ENCODE measurements at regions not wholly inside any gene's neighbourhood (a gene's known extent, or its start where the extent isn't known, plus 50 kb on each side); places are given as distances from the start of the nearest gene placed in this dataset.

DNA sequence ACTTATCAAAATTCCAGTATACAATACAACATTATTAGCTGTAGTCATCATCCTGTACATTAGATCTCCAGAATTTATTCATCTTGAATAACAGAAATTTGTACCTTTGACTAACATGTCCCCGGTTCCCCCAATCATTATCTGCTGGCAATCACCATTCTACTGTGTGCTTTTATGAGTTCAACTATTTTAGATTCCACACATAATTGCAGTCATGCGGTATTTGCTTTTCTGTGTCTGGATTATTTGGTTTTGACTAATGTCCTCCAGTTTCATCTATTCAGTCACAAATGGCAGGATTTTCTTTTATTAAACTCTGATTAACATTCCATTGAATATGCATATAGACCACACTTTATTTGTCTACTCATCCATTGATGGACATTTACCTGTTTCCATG is 530.7 kb upstream of the SLITRK1 start:
- DNase-seq (ENCODE audit: low spot score), result no peak

GRCh38 chr13:84405286-84405685 is 523.0 kb upstream of the SLITRK1 start:
- no peak for TF ChIP-seq CTCF (IDR thresholded peaks at IDR 0.05)
- no peak for ATAC-seq (ENCODE audit: low FRiP score)
- DNase-seq (ENCODE audit: low spot score), result no peak

More for the DNA sequence above, 530.7 kb upstream of the SLITRK1 start:
- ATAC-seq (ENCODE audit: low FRiP score), result no peak
- no peak for TF ChIP-seq CTCF (IDR thresholded peaks at IDR 0.05)

- ATAC-seq (ENCODE audit: low FRiP score), result no peak
- DNase-seq (ENCODE audit: low spot score), result no peak
- no peak for TF ChIP-seq CTCF (IDR thresholded peaks at IDR 0.05)
Observed at GRCh38 chr13:84400706-84401105, 518.4 kb upstream of the SLITRK1 start.

DNA sequence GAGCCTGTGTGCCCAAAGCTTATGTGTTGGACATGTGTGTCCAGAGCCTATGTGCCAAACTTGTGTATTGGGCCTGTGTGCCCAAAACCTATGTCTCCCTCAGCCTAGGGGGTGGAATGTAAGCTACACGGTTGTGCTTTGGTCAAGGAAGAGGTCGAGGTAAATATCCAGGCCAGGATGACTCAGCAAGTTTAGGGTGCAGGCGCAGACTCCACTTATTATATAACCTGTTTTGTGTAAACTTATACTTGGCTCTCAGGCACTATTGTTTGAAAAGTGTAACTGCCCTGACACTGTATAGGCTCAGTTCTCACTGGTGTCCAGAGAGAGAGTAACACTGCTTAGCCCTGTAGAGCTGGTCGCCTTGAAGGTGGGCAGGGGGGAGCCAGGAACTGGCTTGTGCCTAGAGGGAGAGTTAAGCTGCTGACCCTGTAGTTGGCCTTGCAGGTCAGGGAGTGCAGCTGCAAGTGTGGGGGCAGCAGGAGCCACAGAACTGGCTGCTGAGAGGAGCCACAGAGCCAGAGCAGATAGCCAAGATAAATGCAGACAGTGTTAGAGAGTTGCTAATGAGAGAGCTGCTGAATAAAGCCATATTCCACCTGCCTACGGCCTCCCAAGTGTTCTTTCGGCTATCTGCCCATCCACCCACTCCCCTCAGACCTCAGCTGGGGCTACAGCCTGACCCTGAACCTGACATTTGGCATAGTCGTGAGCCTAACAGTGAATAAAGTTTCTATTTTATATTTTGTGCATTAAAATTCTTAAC is 517.2 kb upstream of the SLITRK1 start:
- DNase-seq (ENCODE audit: low spot score) (no peak), ATAC-seq (ENCODE audit: low FRiP score) (no peak)
- no peak for TF ChIP-seq CTCF (IDR thresholded peaks at IDR 0.05)

DNA sequence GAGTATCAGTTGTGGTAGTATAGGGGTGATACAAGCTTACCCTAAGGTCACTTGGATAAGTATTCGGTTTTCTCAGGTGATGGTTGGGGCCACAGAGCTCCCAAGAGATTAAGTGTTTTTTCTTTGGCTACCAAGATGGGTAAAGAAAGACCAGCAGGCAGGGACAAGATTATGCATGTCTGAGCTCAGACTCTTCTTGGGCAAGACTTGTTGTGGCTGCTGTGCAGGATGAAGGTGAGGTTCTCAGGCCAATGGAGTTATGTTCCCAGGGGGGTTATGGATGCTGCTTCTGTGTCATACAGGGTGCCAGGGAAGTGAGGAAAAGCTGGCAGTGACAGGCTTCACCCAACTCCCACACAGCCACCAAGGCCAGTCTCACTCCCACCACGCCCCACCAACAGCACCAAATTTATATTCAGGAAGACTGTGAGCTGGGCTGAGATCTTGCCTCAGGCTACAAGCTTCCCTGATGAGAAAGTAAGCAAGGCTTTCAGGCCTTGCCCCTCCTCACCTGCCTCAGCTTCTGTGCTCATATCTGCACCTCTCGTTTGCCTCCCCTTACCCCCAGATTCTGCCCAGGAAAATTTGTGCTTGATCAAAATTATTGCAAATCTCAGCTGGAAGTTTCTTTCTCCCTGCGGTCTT is 511.8 kb upstream of the SLITRK1 start:
- no peak for TF ChIP-seq CTCF (IDR thresholded peaks at IDR 0.05)
- DNase-seq (ENCODE audit: low spot score) (no peak), ATAC-seq (ENCODE audit: low FRiP score) (no peak)

- ATAC-seq (ENCODE audit: low FRiP score), result no peak
- TF ChIP-seq CTCF (IDR thresholded peaks at IDR 0.05), result no peak
- DNase-seq (ENCODE audit: low spot score), result no peak
Observed at GRCh38 chr13:84380866-84381265, 498.6 kb upstream of the SLITRK1 start.

DNA sequence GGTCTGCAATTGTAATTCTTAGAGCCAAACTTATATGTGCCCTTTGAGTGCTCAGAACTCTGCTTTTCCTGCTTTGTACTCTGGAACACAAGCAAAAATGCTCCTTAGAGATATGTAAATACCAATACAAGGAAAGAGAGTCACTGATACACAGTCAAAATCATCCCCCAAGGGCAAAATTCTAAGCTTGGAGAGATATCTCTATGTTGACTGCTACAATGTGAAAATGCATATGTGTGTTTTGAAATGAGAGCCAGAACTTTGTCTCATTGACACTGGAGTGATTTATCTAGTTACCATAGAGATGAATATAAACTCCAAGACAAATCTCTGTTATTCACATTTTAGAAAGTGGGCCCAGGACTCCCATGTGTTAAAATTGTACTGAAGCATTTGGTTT is 494.8 kb upstream of the SLITRK1 start:
- ATAC-seq (ENCODE audit: low FRiP score) (no peak), DNase-seq (ENCODE audit: low spot score) (no peak)
- TF ChIP-seq CTCF (IDR thresholded peaks at IDR 0.05), result no peak

All from omental fat pad (tissue), 3 donors.